GM19193 (cell line): ENCODE measurements at regions not wholly inside any gene's neighbourhood (a gene's known extent, or its start where the extent isn't known, plus 50 kb on each side); places are given as distances from the start of the nearest gene placed in this dataset.

Experiments used
- POLR2A ChIP-seq: IDR thresholded peaks from 4 replicates; pipeline ENCODE4 v1.6.1; 2011; ENCODE audit not compliant: insufficient read depth, insufficient read length; ENCODE audit errors: extremely low read depth

DNA sequence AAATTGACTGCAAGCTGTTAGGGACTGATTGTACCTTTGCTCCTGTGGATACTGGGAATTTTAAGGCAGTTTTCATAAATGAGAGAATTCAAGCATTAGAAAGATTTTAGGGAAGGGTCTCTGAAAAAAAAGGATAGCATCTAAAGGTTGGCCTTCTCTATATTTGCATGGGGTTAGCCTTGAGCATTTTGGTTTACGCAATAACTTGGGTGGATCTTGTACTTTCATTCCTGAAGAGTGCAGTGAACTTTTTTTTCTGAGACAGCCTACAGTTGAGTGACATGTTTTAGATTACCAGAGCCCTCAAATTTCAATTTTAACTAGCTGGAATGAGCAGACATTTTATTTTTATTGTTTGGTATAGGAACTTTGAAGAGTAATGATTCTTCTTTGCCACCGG lies 91.6 kb upstream of the NR3C1 start:
- no peak for TF ChIP-seq POLR2A

DNA sequence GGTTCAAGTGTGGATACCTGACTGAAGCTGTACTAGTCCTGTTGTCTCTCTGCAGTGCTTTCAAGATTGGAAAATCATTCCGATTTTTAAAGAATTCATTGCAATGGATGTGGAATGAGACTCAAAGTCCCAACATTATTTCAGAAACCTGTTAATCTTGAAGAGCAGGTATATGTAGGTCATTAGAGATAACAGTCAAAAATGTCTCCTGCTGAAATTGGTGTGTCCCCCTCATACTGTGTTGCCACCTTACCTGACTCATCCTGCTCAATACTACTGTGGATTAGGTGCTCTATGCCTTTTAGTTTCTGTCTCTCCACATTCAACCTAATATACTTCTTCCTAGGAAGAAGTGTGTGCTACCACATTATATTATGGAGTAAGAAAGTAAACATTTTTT lies 91.1 kb upstream of the NR3C1 start:
- no peak for TF ChIP-seq POLR2A

DNA sequence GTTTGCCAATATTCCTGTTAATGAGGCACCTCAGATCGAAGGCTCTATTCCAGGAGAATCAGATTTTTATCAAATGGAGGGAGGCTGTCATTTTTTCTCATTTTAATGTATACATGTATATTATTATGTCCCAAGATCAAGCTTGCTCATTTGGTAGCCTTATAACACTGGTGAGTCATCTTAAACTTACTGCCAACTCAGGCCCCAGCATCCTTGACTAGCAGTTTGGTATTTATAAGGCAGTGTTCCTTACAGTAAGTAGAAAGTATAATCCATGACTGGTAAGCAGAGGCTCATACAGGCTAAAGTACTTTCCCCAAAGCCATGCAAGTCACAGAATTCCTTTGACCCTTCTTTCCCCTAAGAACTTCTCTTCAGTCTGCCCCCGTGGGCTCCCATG lies 90.7 kb upstream of the NR3C1 start:
- no peak for TF ChIP-seq POLR2A

DNA sequence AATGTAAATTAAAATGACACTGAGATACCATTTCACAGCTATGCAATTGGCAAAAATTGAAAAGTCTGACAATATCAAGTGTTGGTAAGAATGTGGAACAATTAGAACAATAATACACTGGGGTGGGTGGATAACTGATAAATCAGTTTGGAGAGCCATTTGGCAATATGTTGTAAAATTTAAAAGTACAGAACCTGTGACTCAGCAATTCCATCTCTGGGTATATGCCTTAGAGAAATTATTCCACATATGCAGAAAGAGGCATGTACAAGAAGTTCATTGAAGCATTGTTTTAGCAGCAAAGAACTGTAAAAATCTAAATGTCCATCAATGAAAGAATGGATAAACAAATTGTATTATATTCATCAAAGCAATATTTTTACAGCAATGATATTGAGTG lies 89.3 kb upstream of the NR3C1 start:
- no peak for TF ChIP-seq POLR2A

DNA sequence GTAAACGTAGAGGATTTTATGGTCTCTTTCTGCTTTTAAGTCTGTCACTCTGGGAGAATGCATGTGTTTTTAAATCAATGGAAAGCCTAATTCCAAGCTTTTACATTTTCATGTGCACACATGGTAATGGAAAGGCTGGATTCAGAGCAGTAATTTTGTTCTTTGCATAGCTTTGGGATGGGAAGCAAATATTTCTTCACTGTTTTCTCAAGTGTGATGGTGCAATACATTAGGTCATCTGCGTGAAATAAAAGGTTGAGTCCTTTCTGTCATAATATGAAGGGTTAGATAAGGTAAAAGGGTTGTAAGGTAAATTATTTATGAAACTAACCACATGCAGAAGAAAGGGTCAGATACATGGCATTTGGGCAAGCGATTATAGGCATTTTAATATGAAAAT lies 88.2 kb upstream of the NR3C1 start:
- TF ChIP-seq POLR2A, result no peak

DNA sequence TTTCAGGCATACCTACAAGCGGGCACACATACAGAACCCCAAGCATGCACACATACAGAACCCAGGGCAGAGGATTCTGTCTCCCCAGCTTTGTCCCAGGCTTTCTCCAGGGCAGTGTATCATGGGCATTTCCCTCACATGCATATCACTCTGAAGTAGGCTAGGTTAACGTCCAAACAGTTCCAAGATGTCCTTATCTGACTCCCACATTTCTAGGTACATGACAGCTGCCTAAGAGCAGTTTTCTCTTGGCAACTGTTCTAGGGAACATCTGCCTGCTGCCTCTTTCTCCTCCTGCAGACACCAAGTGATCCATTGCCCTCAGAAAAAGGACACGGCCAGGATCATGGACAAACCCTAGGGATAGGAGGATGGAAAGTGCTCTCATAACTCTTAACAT lies 84.9 kb upstream of the NR3C1 start:
- no peak for TF ChIP-seq POLR2A

DNA sequence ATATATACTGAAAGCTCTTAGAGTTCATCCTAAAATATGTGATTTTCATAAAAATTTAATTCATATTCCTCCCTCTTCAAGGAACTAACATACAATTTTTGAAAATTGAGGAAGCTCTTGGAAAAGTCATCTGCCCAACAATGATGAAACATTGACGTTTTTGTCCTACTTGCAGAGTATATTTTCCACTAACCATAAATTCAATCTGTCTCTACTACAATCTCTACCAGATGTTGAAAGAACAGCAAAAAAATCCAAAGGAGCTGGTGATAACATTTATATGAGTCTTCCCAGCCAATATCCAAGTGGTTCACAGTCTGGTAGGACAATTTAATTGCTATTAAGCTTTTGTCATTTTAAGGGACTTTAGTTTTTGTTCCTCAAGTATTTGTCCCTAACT lies 81.1 kb upstream of the NR3C1 start:
- TF ChIP-seq POLR2A, result no peak

DNA sequence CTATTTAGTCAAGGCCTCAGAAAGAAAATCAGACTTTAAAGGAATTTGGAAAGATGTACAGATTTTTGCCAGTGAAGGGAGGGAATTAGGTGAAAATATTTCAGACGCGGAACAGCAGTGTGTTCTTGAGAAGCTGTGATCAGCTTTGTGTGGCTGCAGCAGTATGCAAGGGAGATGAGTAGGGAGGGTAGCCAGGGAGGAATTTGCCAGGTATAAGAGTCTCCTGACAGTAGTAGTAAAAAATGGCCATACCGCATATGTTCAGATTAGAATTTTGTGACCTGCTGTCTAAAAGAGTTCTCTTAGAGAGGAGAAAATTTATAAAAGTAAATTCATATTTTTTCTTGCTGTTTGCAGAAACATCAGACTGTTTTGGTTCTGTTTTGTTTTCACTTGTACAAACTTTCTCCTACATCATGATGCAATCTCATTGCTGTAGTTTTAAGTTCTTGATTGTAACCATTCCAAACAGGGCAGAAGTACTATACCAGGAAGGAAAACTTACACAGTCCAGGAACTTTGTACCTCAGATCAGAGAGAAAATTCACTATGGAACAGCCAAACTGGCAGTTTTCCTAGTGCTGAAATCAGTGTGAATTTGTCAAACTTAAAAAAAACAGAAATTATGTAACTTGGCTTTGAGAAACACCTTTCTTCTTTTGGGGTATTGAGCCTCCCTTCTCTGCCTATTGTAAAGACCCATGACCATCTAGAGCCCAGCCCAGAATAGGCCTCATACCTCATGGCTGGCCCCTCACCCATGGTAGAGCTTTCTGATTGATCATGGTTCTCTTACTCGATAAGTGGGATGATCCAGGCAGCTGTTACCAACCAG lies 78.4 kb upstream of the NR3C1 start:
- no peak for TF ChIP-seq POLR2A

DNA sequence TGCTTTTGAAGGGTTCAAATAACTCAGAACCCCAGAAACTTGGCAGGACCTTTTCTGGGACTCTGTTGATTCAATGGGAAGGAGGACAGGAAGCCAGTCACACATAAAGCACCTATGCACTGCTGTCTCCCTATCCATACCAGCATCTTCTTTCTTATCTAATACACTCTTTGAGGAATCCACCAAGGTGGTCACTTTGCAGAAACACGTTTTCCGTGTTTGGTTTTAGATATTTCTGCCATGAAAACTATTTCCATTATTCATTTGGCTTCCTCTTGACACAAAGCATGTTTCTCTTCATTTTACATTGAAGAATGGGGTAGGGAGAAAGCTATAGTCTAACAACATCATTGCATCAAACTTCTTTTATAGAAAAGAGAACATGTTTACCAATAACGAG lies 76.5 kb upstream of the NR3C1 start:
- TF ChIP-seq POLR2A, result no peak

DNA sequence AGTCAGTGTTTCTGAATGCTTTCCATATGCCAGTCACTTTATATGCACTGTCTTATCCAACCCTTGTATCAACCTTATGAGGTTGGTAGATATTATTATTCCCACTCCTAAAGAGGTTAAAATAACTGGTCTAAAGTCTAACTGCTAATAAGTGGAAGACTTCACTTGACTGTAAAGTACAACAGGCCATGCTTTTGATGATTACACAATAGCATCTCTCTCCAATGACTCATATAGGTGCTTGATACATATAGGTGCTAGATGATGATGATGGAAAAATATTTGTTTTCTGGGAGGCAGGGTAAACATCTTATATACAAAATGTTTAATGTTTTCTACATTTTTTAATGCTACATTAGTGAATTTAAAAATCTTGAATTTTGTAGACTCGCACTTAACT lies 75.9 kb upstream of the NR3C1 start:
- no peak for TF ChIP-seq POLR2A

DNA sequence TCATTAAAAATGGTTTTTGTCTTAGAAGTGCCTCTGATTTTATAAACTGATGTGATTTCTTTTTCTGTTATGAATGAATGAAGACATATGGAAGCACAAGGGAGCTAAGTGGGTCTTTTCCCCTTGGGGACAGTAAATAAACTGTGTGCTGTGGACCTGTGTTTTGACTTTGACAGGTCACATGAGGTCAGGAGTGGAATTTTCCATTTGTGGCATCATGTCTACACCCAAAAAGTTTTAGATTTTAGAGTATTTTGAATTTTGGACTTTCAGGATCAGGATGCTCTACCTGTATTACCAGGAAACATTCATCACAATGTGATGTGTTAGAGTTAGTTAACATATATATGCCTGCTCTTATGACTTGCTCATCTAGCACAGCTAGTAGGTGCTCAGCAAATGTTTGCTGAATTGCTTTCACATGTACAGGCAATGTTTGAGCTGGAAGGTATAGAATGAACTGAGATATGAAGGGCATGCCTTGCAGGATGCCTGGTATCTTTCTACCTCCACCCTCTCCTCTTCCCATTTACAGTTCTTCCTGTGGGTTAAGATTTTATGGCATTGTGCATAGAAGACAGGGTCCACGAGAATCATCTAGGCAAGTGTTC lies 73.2 kb upstream of the NR3C1 start:
- TF ChIP-seq POLR2A, result no peak

DNA sequence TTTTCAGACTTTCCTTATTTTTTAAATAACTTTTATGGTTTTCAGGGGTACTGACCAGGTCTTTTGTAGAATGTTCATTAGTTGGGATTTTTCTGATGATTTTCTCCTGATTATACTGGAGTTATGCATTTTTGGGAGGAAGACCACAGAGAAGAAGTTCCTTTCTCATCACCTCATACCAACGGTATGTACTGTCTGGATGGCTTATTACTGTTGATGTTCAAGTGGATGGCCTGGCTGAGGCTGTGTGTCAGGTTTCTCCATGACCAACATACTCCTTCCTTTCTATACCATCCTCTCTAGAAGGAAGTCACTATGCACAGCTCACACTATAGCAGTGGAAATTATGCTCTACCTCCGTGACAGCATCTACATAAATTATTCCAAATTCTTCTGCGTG lies 71.1 kb upstream of the NR3C1 start:
- no peak for TF ChIP-seq POLR2A

DNA sequence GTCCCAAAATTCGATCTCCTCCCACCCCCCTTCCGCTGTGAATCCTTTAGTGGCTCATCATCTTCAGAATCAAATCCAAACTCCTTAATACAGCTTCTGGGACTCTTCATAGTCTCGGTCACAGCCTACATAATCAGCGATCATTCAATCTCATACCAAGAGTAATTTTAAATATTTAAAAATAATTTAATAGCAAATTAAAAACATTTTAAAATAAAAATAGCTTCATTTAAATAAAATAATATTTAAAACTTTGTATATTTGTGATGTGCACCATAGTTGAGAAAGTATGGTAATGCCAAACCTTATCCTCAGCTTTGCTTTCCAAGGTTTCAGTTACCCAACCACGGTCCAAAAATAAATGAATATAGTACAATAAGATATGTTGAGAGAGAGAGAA lies 70.0 kb upstream of the NR3C1 start:
- no peak for TF ChIP-seq POLR2A

DNA sequence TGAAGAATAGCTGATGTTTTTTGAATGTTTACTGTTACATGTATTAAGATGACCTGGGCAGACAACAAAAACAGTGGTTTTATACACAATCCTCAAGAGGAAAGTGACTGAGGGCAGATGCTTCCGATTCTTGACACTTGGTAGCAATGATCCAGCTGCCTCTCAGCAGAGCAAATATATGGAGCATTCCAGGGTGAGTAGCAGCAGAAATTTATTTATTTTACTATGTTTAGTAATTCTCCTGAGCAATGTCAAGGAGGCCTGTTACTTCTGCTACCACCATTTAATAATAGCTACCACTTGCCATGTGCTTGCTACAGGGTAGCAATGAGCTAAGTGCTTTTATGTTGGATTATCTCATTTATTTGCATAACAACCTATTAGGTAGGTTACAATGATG lies 69.1 kb upstream of the NR3C1 start:
- no peak for TF ChIP-seq POLR2A

DNA sequence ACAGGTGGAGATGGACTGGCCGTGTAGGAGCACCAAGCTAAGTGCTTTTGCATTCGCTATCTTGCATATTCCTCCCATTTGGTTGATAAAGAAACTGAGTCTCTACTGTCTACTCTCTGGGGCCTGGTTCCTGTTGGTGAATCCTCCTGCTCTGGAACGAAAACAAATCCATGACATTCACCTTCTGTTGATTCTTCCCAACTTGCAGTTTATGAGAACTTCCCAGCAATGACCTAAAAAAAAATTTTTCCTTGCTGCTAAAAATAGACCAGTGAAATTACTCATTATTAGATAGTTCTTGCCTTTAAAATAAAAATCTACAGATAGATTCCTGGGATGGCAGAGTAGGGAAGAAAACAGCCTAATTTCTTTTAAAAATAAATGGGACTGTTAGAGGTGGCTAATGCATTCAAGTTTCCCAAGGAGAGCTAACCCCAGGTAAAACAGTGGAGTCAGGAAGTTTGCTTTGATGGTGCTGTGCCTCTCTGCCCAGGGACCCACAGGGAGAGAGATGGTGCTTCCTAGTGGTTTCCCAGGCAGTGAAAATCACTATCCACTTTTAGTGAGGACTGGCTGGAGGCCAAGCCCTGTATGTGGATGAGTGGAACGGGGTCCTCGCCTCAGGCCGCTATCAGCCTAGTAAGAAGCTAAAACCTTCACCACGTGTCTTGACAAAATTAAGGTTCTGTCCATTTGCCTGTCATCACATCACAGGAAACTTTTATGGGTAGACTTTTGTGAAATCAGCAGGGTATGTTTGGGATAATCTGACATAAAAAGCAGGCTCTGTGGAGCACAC lies 68.4 kb upstream of the NR3C1 start:
- no peak for TF ChIP-seq POLR2A
